H54 (cell line): ENCODE measurements at regions not wholly inside any gene's neighbourhood (a gene's known extent, or its start where the extent isn't known, plus 50 kb on each side); places are given as distances from the start of the nearest gene placed in this dataset.
"Not testable (repeated sequence)": the region's sequence is repeated elsewhere in the genome, so short reads cannot be mapped to it uniquely, and the experiment has no call there.

Experiments
- DNase-seq: peaks from one replicate; pipeline ENCODE4 v3.0.0; 2011; ENCODE audit warnings: low spot score, mixed read lengths; ENCODE audit not compliant: insufficient read length
- FAIRE-seq: peaks from 3 replicates; lab custom pipeline; 2011; peaks lifted over from hg19 to GRCh38; lab: Jason Lieb, UNC
- POLR2A ChIP-seq: IDR thresholded peaks from 2 replicates; pipeline ENCODE4 v1.6.1; 2011; ENCODE audit warnings: low read depth, mild to moderate bottlenecking, low read length

DNA sequence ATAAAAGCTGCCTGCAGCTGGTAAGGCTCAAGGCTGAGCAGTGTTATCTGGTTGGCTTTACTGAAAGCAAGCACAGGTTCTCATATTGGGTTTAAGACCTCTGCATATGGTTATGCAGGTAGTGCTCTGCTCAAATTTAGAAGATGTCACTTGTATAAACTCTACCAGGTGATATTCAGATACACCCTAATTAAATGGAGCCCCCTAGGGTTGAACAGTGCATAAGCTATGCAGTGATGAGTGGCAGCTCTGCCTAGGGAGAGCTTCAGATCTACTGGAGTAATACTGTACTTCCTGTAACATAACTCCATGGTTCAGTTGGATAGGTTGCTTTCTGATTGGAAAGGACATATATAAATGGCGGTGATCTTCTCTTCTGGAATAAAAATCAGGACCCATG lies 222.7 kb downstream of the CYRIA start:
- TF ChIP-seq POLR2A, result no peak
- FAIRE-seq, result no peak
- no peak for DNase-seq

DNA sequence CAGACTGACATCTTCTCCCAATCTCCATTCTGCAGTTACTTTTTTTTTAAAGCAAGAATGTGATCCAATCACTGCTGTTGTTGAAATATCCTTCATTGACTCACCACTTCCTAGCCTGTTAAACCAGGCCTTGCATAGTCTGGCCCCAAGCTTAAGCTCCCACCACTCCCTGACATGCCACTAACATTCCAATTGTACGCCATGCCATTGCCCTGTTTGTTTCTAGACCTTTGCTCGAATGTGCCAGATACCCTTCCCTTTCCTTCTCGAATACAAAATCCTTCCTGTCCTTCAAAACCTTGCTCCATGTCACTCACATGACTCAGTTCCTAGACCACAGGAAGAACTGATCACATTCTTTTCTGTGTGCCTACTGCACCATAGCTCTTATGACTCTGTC lies 224.2 kb downstream of the CYRIA start:
- DNase-seq (no peak), FAIRE-seq (no peak)
- TF ChIP-seq POLR2A, result no peak

DNA sequence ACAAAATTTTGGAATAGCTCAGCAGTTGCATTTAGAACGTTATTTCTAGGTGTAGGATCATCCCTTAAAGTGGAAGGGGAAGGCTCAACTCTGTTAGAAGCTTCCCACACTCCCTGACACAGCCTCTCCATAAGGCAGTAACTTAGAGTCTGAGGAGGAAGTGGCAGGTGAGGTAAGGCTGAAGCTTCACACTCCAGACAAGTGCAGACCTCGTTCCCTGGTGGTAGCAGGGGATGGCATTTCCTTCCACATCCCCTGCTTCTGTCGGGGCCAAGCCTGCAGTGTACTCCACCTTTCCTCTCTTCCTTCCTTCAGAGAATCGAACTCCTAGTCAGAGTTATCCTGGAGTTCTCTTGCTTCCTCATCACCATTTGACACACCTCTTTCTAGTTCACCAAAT lies 224.7 kb downstream of the CYRIA start:
- DNase-seq (no peak), FAIRE-seq (no peak)
- no peak for TF ChIP-seq POLR2A

DNA sequence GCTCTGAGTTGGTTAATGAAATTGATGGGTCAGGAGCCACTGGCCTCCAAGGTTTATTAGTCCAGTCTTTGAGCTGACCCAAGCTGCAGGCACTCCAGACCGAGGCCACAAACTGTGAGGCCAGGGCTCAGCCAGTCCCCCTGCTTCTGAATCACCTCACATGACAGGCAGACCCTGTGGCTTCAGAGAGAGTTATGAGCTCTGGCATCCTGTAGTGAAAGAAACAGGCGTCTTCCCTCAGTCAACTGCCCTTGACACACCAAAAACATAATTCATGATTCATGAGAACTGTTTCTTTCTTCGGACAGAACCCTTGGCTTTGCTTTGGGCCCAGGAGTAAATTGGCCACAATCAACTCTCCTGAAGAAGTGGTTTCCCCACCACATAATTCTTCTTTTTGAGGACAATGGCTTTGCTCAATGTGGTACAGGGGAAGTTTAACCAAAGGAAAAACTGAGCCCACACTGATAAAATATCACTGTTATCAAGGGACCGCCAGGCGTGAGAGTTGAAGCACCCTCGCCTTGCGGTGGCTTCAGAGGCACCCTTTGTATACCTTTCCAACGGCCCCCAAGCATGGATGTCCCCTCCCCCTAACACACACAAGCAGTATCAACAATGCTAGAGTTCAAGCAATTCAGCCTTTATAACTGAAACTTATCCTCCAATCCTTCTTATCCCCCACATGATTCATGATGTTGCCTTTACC lies 226.9 kb downstream of the CYRIA start:
- no peak for FAIRE-seq

DNA sequence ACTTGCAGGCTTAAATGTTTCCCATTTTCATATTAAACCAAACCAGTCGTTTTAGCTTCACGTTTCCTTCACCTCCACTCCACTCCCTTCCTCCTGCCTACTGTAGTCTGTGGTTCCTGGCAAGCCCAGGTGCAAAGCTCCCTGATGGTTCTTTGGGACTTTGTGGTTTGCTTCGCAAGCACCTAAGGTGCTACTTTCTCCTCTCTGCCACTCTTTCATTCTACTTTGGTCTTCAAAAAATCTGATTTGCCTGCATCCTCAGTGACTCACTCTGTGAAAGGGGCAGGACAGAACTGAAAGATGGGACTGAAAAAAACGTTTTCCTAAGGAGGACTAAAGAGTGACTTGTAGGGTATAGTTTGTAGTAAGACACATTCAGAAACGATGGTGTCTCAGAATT lies 228.4 kb downstream of the CYRIA start:
- no peak for DNase-seq
- TF ChIP-seq POLR2A, result no peak
- FAIRE-seq, result no peak

More for the DNA sequence above, 226.9 kb downstream of the CYRIA start:
- TF ChIP-seq POLR2A, result no peak
- no peak for DNase-seq

DNA sequence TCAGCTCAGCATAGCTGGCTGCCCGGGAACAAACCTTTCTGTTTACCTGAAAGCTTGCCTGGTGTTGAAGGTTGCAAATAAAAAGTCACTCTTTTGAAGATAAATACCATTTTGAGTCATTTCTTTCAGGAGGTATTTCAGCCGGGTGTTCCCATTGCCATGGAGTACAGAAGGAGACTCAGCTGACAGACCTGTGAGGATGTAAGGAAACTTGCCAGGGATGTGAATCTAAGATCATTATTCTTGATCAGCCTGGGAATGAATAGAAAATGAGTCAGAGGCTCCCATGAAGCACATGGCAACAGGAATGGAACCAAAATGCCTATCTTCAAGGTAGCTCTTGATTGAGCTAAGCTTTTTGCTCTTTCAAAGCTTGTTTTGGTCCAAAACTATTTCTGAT lies 231.2 kb downstream of the CYRIA start:
- DNase-seq, result no peak
- no peak for FAIRE-seq
- TF ChIP-seq POLR2A, result no peak

DNA sequence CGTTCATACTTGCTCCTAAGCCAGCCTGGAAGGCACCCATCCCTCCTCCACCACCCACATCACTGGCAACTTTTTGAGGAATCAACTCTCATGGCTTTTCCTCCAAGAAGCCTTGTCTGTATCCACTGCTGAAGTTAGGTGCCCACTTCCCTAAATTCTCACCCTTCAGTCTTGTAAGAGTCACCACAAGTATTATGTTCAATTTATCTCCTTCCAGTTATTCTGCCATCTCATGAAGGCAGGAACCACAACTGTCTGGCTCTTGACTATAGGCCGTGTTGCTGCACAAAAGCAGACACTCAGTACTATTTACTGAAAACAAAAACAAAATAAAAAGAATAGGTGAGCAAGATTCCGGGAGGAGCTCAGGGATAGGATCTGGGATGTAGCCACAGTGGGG lies 234.8 kb downstream of the CYRIA start:
- DNase-seq, result no peak
- no peak for FAIRE-seq
- no peak for TF ChIP-seq POLR2A

DNA sequence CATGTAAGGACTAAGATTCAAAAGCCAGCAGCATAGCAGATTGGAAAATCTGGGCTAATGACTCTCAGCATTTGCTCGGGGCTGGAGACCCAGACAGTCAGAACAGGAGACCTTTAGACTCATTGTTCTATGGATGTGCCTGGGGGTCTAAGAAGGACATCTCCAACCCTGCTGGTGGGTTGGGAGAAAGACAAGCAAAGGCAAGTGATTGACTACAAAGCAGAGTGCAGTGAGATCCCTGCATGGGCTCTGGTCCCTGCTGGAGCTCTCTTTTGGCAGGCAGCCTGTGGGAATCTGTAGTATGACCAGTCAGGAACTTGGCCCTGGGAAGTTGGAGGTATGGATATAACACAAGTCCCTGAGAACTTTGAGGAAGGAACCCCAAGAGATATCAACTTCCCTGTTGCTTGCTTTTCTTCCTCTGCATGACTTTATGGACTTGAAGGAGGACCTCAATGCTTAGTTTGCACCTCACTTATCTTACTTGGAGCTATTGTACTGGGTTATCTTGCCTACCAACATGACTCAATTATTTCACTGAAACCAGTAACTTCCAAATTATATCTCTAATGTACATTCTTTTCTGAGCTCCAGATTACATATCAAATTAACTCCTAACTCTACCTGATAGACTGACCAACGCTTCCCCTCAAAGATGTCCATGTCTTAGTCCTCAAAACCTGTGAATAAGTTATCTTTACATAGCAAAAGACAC lies 236.0 kb downstream of the CYRIA start:
- DNase-seq (no peak), FAIRE-seq (no peak)
- TF ChIP-seq POLR2A, result no peak

DNA sequence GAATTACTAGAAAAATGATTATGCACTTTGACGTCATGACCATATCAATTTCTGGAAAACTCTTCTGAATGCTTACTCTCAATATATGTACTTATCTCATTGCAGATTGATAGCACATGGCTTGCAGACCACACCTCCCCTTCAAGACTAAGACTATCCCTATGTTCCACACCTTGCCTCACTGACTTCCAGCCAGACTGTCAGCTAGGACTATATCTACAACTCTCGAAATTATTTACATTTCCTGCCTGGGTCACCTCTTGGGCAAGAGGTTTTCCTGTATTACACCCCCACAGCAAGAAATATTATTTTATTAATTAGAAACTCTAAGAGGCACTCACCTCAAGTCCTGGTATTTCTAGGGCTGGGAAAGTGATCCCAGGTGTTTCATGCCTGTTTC lies 236.6 kb downstream of the CYRIA start:
- no peak for FAIRE-seq
- no peak for DNase-seq
- no peak for TF ChIP-seq POLR2A

DNA sequence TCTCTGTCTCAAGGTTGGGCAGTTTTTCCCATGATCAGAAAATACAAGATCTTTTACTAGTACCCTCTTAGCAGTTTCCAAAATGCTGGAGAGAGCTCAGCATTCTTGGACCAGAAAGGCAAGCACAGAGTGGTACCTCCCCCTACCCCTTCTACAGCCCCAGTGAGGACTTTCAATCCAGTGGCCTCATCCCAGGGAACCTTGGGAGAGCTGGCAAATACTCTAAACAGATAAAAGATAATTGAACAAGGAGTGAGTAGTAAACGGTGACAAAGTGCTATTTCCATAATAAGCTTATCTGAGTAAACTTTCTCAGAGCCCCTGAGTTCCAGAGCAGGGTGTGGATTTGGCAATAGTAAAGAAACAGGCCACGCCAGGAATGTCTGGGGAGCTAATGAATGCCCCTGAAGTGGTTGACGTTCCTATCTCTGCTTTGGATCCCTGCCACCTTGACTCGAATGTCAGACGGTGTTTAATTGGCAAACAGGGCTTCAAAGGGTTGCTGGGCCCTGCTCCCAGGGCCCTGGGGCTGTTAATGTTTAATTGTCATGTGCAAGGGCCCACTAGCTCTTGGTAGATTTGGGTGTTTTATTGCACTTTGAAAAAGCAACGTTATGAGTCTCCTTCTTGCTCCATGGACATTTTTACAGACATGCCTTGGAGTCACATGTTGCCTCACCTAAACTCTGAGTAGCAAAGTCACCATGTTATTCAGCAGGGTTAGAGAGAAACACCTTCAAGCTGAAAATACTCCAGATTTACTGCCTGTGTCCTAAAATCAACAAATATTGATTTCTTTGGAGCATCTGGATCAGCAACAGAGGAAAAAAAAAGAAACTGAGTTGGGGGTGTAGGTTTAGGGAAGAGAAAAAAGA lies 239.9 kb downstream of the CYRIA start:
- DNase-seq (no peak), FAIRE-seq (no peak)
- TF ChIP-seq POLR2A, result no peak

DNA sequence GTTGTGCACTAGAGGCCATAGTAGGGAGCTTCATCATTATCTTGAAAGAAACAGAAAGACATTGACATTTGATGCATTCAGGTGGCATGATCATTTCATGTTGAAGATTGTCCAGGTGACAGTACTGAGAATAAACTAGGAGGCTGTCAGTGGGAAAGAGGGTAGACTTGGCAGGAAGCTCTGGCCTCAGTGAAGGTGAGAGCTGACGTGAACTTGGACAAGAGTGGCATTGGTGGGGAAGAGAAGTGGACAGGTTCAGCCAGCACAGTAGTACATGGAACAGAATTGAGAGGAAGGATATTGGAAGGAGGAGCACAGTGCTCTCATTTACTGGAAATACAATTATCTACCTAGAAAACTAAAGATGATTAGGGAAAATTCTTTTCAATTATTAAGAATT lies 245.2 kb downstream of the CYRIA start:
- DNase-seq (no peak), FAIRE-seq (no peak)
- no peak for TF ChIP-seq POLR2A

DNA sequence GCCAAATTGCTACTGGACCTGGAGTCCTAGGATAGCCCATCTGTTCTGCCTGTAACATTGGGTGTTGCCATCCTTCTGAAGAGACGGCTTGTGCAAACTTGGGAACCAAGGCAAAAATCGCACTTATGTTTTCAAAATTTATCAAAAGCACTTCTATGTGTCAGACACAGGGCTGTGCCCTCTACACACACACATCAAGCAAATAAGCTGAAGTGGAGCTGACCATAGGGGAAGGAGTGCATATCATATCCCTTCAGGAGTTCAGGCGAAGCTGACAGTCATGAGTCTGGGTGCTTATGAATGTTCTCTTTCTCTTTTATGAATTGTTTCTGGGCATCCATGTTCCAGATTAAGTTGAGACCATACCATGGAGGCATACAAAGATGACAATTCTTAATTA lies 247.9 kb downstream of the CYRIA start:
- DNase-seq (no peak), FAIRE-seq (no peak)
- no peak for TF ChIP-seq POLR2A

DNA sequence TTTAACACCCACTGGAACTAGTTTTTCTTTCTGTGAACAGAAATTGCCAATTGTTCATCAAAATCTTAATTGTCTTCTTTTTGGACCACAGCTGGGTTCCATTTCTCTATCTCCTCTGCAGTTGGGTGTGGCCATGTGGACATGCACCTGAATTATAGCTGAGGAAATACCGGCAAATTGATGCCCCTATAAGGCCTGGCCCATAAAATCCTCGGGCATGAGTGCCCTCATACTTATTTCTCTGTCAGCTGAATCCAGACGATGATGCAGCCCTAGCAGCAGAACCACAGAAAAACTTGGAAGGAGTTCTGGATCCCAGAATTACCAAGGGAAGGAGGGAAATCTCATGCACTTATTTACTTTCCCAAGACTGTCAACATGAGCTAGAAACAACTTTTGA lies 249.0 kb downstream of the CYRIA start:
- no peak for DNase-seq

DNA sequence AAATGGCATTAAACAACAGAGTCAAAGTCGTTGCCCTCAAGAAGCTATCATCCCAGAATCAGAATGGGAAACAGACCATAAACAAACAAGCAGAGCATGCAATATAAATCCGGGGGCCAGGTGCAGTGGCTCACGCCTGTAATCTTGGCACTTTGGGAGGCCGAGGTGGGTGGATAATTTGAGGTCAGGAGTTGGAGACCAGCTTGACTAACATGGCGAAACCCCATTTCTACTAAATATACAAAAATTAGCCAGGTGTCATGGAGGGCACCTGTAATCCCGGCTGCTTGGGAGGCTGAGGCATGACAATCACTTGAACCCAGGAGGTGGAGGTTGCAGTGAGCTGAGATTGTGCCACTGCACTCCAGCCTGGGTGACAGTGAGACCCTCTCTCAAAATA lies 249.8 kb downstream of the CYRIA start:
- not testable (repeated sequence) for FAIRE-seq, DNase-seq

More for the DNA sequence above, 249.0 kb downstream of the CYRIA start:
- no peak for FAIRE-seq
- TF ChIP-seq POLR2A, result no peak
